WTC11 (cell line): ENCODE measurements at regions not wholly inside any gene's neighbourhood (a gene's known extent, or its start where the extent isn't known, plus 50 kb on each side); places are given as distances from the start of the nearest gene placed in this dataset.

ENCODE experiments used
- ATAC-seq: fragments of 200-7000 bp; cut with Tn5 transposase; 2 replicates; pipeline ENCODE4 v1.10.0; 2021; ENCODE audit warnings: mild to moderate bottlenecking, moderate library complexity
- CTCF ChIA-PET: fragments of 300-600 bp; sonication (Branson Sonifier 250); formaldehyde crosslinking; loops from one replicate; lab custom pipeline; 2021; ENCODE audit warnings: antibody characterized with exemption; lab: Charles Lee
- POLR2A ChIA-PET: fragments of 350-600 bp; sonication (Branson Sonifier 250); formaldehyde crosslinking; loops from one replicate; lab custom pipeline; 2021; ENCODE audit warnings: antibody characterized with exemption; lab: Charles Lee
- DNase-seq: peaks from one replicate; pipeline ENCODE4 v3.0.0; 2021; ENCODE audit warnings: low spot score
- H3K27ac Mint-ChIP-seq: 2 replicates; pipeline ENCODE4 v1.8.0; 2021; ENCODE audit warnings: mixed read lengths
- H3K27me3 Mint-ChIP-seq: 2 replicates; pipeline ENCODE4 v1.8.0; 2021; ENCODE audit warnings: low read depth, mild to moderate bottlenecking, moderate library complexity, mixed read lengths
- H3K36me3 Mint-ChIP-seq: 2 replicates; pipeline ENCODE4 v1.8.0; 2021; ENCODE audit warnings: mixed read lengths
- H3K4me1 Mint-ChIP-seq: 2 replicates; pipeline ENCODE4 v1.8.0; 2022; ENCODE audit warnings: mixed read lengths
- H3K4me3 Mint-ChIP-seq: 2 replicates; pipeline ENCODE4 v1.8.0; 2021; ENCODE audit warnings: mild to moderate bottlenecking, moderate library complexity, mixed read lengths
- H3K9me3 Mint-ChIP-seq: 2 replicates; pipeline ENCODE4 v1.8.0; 2021; ENCODE audit warnings: mixed read lengths
- ATF1 ChIP-seq: sonication (generic); formaldehyde crosslinking; IDR thresholded peaks from 2 replicates; pipeline ENCODE4 v1.8.1; 2023; ENCODE audit warnings: mild to moderate bottlenecking, moderate library complexity, missing genetic modification reagents
- GRHL2 ChIP-seq: fragments of 250-450 bp; sonication (Bioruptor Pico); IDR thresholded peaks from 2 replicates; pipeline ENCODE4 v1.8.0; 2022; ENCODE audit warnings: mild to moderate bottlenecking, moderate library complexity; ENCODE audit not compliant: insufficient replicate concordance, severe bottlenecking
- NR1H2 ChIP-seq: sonication (generic); formaldehyde crosslinking; IDR thresholded peaks from 2 replicates; pipeline ENCODE4 v1.9.0; 2021; ENCODE audit warnings: mild to moderate bottlenecking, moderate library complexity, missing genetic modification reagents
- TP53 ChIP-seq: sonication (generic); formaldehyde crosslinking; IDR thresholded peaks from 2 replicates; pipeline ENCODE4 v1.8.1; 2023; ENCODE audit warnings: mild to moderate bottlenecking, missing genetic modification reagents
- TF ChIP-seq, protein P1 (sequence below): fragments of 250-450 bp; sonication (Bioruptor Pico); IDR thresholded peaks from 2 replicates; pipeline ENCODE4 v1.8.0; 2021; ENCODE audit warnings: mild to moderate bottlenecking
- TF ChIP-seq, protein P2 (sequence below): sonication (generic); formaldehyde crosslinking; IDR thresholded peaks from 2 replicates; pipeline ENCODE4 v1.8.1; 2023; ENCODE audit warnings: mild to moderate bottlenecking, missing genetic modification reagents, borderline replicate concordance
- TF ChIP-seq, protein P3 (sequence below): sonication (generic); formaldehyde crosslinking; IDR thresholded peaks from 2 replicates; pipeline ENCODE4 v1.8.0; 2023; ENCODE audit warnings: mild to moderate bottlenecking, missing genetic modification reagents
- TF ChIP-seq, protein P4 (sequence below): sonication (generic); formaldehyde crosslinking; IDR thresholded peaks from 2 replicates; pipeline ENCODE4 v1.8.0; 2023; ENCODE audit warnings: missing genetic modification reagents, mild to moderate bottlenecking, borderline replicate concordance
- TF ChIP-seq, protein P5 (sequence below): sonication (generic); formaldehyde crosslinking; IDR thresholded peaks from 2 replicates; pipeline ENCODE4 v1.8.0; 2022; ENCODE audit warnings: mild to moderate bottlenecking, missing genetic modification reagents
- TF ChIP-seq, protein P6 (sequence below): sonication (generic); formaldehyde crosslinking; IDR thresholded peaks from 2 replicates; pipeline ENCODE4 v1.8.1; 2023; ENCODE audit warnings: mild to moderate bottlenecking, missing genetic modification reagents, moderate library complexity

DNA sequence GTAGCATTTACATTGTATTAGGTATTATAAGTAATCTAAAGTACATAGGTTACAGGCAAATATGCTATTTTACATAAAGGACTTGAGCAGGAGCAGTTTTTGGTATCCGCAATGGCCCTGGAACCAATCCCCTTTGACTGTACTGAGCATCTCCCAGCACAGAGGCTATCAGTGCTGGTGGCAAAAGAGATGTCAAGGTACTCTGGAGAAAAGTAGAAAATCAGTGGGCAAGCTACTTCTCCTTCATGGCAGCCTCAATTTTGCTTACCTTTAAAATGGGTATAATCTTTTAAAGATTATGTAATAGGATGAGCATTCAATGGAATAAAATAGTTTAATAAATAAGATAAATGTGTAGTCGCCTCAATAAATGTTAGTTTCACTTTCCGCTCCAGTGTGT lies 56.7 kb upstream of the LMCD1 start (continued):
- no peak for TF ChIP-seq TP53 (CRISPR knock-in tag)
- TF ChIP-seq, protein P1, sequence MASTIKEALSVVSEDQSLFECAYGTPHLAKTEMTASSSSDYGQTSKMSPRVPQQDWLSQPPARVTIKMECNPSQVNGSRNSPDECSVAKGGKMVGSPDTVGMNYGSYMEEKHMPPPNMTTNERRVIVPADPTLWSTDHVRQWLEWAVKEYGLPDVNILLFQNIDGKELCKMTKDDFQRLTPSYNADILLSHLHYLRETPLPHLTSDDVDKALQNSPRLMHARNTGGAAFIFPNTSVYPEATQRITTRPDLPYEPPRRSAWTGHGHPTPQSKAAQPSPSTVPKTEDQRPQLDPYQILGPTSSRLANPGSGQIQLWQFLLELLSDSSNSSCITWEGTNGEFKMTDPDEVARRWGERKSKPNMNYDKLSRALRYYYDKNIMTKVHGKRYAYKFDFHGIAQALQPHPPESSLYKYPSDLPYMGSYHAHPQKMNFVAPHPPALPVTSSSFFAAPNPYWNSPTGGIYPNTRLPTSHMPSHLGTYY, result no peak

DNA sequence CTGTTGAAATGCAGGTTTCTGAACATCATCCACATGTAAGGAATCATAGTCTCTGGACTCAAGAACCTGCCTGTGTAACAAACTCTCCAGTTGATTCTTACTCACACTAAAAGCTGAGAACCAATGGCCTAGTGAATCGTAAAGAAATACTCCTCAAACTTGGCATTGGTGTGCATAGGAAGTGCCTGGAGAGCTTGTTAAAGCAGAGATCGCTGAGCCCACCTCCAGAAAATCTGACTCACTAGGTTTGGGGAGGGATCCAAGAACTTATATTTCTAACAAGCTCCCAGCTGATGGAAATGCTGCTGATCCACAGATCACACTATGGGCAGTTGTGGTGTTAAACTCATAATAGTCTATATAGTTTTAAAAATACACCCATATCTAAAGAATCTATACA lies 55.8 kb upstream of the LMCD1 start:
- TF ChIP-seq, protein P2, sequence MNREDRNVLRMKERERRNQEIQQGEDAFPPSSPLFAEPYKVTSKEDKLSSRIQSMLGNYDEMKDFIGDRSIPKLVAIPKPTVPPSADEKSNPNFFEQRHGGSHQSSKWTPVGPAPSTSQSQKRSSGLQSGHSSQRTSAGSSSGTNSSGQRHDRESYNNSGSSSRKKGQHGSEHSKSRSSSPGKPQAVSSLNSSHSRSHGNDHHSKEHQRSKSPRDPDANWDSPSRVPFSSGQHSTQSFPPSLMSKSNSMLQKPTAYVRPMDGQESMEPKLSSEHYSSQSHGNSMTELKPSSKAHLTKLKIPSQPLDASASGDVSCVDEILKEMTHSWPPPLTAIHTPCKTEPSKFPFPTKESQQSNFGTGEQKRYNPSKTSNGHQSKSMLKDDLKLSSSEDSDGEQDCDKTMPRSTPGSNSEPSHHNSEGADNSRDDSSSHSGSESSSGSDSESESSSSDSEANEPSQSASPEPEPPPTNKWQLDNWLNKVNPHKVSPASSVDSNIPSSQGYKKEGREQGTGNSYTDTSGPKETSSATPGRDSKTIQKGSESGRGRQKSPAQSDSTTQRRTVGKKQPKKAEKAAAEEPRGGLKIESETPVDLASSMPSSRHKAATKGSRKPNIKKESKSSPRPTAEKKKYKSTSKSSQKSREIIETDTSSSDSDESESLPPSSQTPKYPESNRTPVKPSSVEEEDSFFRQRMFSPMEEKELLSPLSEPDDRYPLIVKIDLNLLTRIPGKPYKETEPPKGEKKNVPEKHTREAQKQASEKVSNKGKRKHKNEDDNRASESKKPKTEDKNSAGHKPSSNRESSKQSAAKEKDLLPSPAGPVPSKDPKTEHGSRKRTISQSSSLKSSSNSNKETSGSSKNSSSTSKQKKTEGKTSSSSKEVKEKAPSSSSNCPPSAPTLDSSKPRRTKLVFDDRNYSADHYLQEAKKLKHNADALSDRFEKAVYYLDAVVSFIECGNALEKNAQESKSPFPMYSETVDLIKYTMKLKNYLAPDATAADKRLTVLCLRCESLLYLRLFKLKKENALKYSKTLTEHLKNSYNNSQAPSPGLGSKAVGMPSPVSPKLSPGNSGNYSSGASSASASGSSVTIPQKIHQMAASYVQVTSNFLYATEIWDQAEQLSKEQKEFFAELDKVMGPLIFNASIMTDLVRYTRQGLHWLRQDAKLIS (CRISPR knock-in tag), result no peak
- TF ChIP-seq, protein P3, sequence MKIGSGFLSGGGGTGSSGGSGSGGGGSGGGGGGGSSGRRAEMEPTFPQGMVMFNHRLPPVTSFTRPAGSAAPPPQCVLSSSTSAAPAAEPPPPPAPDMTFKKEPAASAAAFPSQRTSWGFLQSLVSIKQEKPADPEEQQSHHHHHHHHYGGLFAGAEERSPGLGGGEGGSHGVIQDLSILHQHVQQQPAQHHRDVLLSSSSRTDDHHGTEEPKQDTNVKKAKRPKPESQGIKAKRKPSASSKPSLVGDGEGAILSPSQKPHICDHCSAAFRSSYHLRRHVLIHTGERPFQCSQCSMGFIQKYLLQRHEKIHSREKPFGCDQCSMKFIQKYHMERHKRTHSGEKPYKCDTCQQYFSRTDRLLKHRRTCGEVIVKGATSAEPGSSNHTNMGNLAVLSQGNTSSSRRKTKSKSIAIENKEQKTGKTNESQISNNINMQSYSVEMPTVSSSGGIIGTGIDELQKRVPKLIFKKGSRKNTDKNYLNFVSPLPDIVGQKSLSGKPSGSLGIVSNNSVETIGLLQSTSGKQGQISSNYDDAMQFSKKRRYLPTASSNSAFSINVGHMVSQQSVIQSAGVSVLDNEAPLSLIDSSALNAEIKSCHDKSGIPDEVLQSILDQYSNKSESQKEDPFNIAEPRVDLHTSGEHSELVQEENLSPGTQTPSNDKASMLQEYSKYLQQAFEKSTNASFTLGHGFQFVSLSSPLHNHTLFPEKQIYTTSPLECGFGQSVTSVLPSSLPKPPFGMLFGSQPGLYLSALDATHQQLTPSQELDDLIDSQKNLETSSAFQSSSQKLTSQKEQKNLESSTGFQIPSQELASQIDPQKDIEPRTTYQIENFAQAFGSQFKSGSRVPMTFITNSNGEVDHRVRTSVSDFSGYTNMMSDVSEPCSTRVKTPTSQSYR (CRISPR knock-in tag), result no peak
- no peak for TF ChIP-seq GRHL2 (CRISPR knock-in tag)
- TF ChIP-seq, protein P4, sequence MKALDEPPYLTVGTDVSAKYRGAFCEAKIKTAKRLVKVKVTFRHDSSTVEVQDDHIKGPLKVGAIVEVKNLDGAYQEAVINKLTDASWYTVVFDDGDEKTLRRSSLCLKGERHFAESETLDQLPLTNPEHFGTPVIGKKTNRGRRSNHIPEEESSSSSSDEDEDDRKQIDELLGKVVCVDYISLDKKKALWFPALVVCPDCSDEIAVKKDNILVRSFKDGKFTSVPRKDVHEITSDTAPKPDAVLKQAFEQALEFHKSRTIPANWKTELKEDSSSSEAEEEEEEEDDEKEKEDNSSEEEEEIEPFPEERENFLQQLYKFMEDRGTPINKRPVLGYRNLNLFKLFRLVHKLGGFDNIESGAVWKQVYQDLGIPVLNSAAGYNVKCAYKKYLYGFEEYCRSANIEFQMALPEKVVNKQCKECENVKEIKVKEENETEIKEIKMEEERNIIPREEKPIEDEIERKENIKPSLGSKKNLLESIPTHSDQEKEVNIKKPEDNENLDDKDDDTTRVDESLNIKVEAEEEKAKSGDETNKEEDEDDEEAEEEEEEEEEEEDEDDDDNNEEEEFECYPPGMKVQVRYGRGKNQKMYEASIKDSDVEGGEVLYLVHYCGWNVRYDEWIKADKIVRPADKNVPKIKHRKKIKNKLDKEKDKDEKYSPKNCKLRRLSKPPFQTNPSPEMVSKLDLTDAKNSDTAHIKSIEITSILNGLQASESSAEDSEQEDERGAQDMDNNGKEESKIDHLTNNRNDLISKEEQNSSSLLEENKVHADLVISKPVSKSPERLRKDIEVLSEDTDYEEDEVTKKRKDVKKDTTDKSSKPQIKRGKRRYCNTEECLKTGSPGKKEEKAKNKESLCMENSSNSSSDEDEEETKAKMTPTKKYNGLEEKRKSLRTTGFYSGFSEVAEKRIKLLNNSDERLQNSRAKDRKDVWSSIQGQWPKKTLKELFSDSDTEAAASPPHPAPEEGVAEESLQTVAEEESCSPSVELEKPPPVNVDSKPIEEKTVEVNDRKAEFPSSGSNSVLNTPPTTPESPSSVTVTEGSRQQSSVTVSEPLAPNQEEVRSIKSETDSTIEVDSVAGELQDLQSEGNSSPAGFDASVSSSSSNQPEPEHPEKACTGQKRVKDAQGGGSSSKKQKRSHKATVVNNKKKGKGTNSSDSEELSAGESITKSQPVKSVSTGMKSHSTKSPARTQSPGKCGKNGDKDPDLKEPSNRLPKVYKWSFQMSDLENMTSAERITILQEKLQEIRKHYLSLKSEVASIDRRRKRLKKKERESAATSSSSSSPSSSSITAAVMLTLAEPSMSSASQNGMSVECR (CRISPR knock-in tag), result no peak
- TF ChIP-seq, protein P1, result no peak
- no peak for TF ChIP-seq NR1H2 (CRISPR knock-in tag)
- ChIA-PET CTCF (interaction anchor here (0.5 kb wide), 1 partner anchor 55 kb away, joined by 3 read pairs; no protein-coding TSS in a partner anchor), POLR2A (no interaction called here)
- no peak for DNase-seq
- Mint-ChIP-seq H3K27ac (no peak overlapping the region), H3K4me3 (no peak overlapping the region), H3K27me3 (no peaks in the 10 kb centered on the region), H3K4me1 (no peaks in the 10 kb centered on the region), H3K9me3 (peaks cover 7% of the 10 kb centered on the region), H3K36me3 (no peaks in the 10 kb centered on the region)
- no peak for ATAC-seq

DNA sequence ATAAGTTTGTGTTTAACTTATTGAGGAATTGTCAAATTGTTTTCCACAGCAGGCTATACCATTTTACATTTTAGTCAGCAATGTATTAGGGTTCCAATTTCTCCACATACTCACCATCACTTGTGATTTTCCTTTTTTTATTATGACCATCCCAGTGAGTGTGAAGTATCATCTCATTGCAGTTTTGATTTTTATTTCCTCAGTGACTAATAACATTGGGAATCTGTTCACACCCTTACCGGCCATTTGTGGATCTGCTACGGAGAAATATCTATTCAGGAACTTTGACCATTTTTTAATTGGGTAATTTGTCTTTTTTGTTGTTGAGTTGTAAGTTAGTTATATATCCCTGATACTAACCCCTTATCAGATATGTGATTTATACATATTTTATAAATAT lies 54.8 kb upstream of the LMCD1 start:
- Mint-ChIP-seq H3K4me1 (no peaks in the 10 kb centered on the region), H3K27ac (no peak overlapping the region), H3K9me3 (peaks cover 7% of the 10 kb centered on the region)
- no peak for DNase-seq
- CTCF ChIA-PET, result no interaction called here
- POLR2A ChIA-PET, result no interaction called here
- TF ChIP-seq, protein P5, sequence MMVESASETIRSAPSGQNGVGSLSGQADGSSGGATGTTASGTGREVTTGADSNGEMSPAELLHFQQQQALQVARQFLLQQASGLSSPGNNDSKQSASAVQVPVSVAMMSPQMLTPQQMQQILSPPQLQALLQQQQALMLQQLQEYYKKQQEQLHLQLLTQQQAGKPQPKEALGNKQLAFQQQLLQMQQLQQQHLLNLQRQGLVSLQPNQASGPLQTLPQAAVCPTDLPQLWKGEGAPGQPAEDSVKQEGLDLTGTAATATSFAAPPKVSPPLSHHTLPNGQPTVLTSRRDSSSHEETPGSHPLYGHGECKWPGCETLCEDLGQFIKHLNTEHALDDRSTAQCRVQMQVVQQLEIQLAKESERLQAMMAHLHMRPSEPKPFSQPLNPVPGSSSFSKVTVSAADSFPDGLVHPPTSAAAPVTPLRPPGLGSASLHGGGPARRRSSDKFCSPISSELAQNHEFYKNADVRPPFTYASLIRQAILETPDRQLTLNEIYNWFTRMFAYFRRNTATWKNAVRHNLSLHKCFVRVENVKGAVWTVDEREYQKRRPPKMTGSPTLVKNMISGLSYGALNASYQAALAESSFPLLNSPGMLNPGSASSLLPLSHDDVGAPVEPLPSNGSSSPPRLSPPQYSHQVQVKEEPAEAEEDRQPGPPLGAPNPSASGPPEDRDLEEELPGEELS (CRISPR knock-in tag), result no peak
- no peak for TF ChIP-seq ATF1 (CRISPR knock-in tag)
- TF ChIP-seq, protein P6, sequence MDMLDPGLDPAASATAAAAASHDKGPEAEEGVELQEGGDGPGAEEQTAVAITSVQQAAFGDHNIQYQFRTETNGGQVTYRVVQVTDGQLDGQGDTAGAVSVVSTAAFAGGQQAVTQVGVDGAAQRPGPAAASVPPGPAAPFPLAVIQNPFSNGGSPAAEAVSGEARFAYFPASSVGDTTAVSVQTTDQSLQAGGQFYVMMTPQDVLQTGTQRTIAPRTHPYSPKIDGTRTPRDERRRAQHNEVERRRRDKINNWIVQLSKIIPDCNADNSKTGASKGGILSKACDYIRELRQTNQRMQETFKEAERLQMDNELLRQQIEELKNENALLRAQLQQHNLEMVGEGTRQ, result no peak
- TF ChIP-seq, all 79 proteins: peak for 0
- H3K27me3 Mint-ChIP-seq, result no peaks in the 10 kb centered on the region
- ATAC-seq, result no peak
- no peak overlapping the region for H3K4me3 Mint-ChIP-seq
- no peaks in the 10 kb centered on the region for H3K36me3 Mint-ChIP-seq
